SK-N-SH (cell line): ENCODE measurements at regions not wholly inside any gene's neighbourhood (a gene's known extent, or its start where the extent isn't known, plus 50 kb on each side); places are given as distances from the start of the nearest gene placed in this dataset.

ENCODE experiments used
- CTCF ChIA-PET: fragments of 300-600, 350-600 bp; formaldehyde crosslinking; extraction: SDS; loops from one replicate; lab custom pipeline; 2021; lab: Yijun Ruan, JAX
- POLR2A ChIA-PET: fragments of 350-600 bp; sonication (Branson Sonifier 250); formaldehyde crosslinking; extraction: SDS; loops from one replicate; lab custom pipeline; 2020; ENCODE audit warnings: antibody characterized with exemption, inconsistent platforms; lab: Yijun Ruan, JAX
- DNase-seq: peaks from one replicate; pipeline ENCODE4 v3.0.0; 2012
- H2AFZ ChIP-seq: fragments of 200-600 bp; sonication (generic); 2 replicates; pipeline ENCODE4 v1.8.1; 2016; ENCODE audit warnings: antibody characterized with exemption, mild to moderate bottlenecking, low read depth
- H3F3A ChIP-seq: fragments of 200-600 bp; sonication (generic); replicated peaks from 2 replicates; pipeline ENCODE3; 2016; ENCODE audit warnings: antibody characterized with exemption, mild to moderate bottlenecking; ENCODE audit not compliant: insufficient read depth
- H3K27ac ChIP-seq, 2 experiments: fragments of 200-500 bp in 1 of 2; fragments of 200-600 bp in 1 of 2; sonication (Bioruptor generic) in 1 of 2; sonication (generic), shearing (Covaris generic) in 1 of 2; 2 replicates each; pipeline versions ENCODE4 v1.5.1 to v1.6.1; 2014 to 2016; ENCODE audit warnings: low read depth in 2 of 2, inconsistent platforms in 1 of 2, low read length in 1 of 2, mild to moderate bottlenecking in 1 of 2, mixed read lengths in 1 of 2
- H3K27me3 ChIP-seq: fragments of 200-600 bp; sonication (generic), shearing (Covaris generic); 2 replicates; pipeline ENCODE4 v1.6.1; 2016; ENCODE audit warnings: mixed run types; ENCODE audit not compliant: insufficient read depth
- H3K36me3 ChIP-seq, 2 experiments: fragments of 200-500 bp in 1 of 2; fragments of 200-600 bp in 1 of 2; sonication (Bioruptor generic) in 1 of 2; sonication (generic) in 1 of 2; replicated peaks in 1 of 2; 2 replicates each; pipeline versions ENCODE3 to v1.5.1; 2014 to 2016; ENCODE audit warnings: low read length in 1 of 2, mild to moderate bottlenecking in 1 of 2; ENCODE audit not compliant: insufficient read depth in 2 of 2, control insufficient read depth in 1 of 2
- H3K4me1 ChIP-seq, 2 experiments: fragments of 200-500 bp in 1 of 2; fragments of 200-600 bp in 1 of 2; sonication (Bioruptor generic) in 1 of 2; sonication (generic), shearing (Covaris generic) in 1 of 2; 2 replicates each; pipeline versions ENCODE4 v1.5.1 to v1.6.1; 2014 to 2016; ENCODE audit warnings: low read depth in 1 of 2, low read length in 1 of 2, mixed run types in 1 of 2; ENCODE audit not compliant: insufficient read depth in 2 of 2, control insufficient read depth in 1 of 2
- H3K4me2 ChIP-seq: fragments of 200-600 bp; sonication (generic), shearing (Covaris generic); 2 replicates; pipeline ENCODE4 v1.6.1; 2017; ENCODE audit warnings: mixed run types
- H3K4me3 ChIP-seq, 2 experiments: fragments of 200-500 bp in 1 of 2; fragments of 200-600 bp in 1 of 2; sonication (Bioruptor generic) in 1 of 2; sonication (generic), shearing (Covaris generic) in 1 of 2; 2 replicates each; pipeline versions ENCODE4 v1.5.1 to v1.8.1; 2014 to 2016; ENCODE audit warnings: low read depth in 2 of 2, inconsistent platforms in 1 of 2, low read length in 1 of 2, mild to moderate bottlenecking in 1 of 2, mixed read lengths in 1 of 2, moderate library complexity in 1 of 2
- H3K79me2 ChIP-seq: fragments of 200-600 bp; sonication (generic); 2 replicates; pipeline ENCODE4 v1.8.1; 2017; ENCODE audit warnings: mild to moderate bottlenecking; ENCODE audit not compliant: insufficient read depth
- H3K9ac ChIP-seq: fragments of 200-600 bp; sonication (generic); 2 replicates; pipeline ENCODE4 v1.6.1; 2017; ENCODE audit warnings: mixed run types
- H3K9me2 ChIP-seq: fragments of 200-600 bp; sonication (generic); 2 replicates; pipeline ENCODE4 v1.6.1; 2017; ENCODE audit warnings: mixed run types
- H3K9me3 ChIP-seq: fragments of 200-600 bp; sonication (generic); 2 replicates; pipeline ENCODE4 v1.6.1; 2017; ENCODE audit warnings: mixed run types, mild to moderate bottlenecking, moderate library complexity
- H4K20me1 ChIP-seq: fragments of 200-600 bp; sonication (generic); 2 replicates; pipeline ENCODE4 v1.6.1; 2017; ENCODE audit warnings: mild to moderate bottlenecking, mixed run types; ENCODE audit not compliant: insufficient read depth
- CHD2 ChIP-seq: fragments of 150-350 bp; IDR thresholded peaks from 2 replicates; pipeline ENCODE4 v1.6.1; 2018; ENCODE audit warnings: low read length; ENCODE audit not compliant: partially characterized antibody
- ELF1 ChIP-seq: IDR thresholded peaks from 2 replicates; pipeline ENCODE4 v1.4.0; 2012
- EZH2phosphoT487 ChIP-seq: fragments of 200-600 bp; sonication (generic); IDR thresholded peaks from 2 replicates; pipeline ENCODE4 v1.6.1; 2017; ENCODE audit warnings: low read depth, mixed run types, mild to moderate bottlenecking, antibody characterized with exemption, moderate library complexity, borderline replicate concordance
- FOSL2 ChIP-seq: IDR thresholded peaks from 2 replicates; pipeline ENCODE4 v1.4.0; 2012; ENCODE audit warnings: low read depth, mild to moderate bottlenecking, moderate library complexity, borderline replicate concordance
- FOXJ3 ChIP-seq: sonication (generic); formaldehyde crosslinking; IDR thresholded peaks from 2 replicates; pipeline ENCODE4 v1.5.1; 2020; ENCODE audit warnings: mild to moderate bottlenecking, missing genetic modification reagents
- FOXM1 ChIP-seq: IDR thresholded peaks from 2 replicates; pipeline ENCODE4 v1.4.0; 2012; ENCODE audit warnings: low read depth, mild to moderate bottlenecking
- GATA2 ChIP-seq: sonication (generic); formaldehyde crosslinking; IDR thresholded peaks from 2 replicates; pipeline ENCODE4 v1.5.0; 2020; ENCODE audit warnings: mild to moderate bottlenecking, missing genetic modification reagents
- JUND ChIP-seq: IDR thresholded peaks from 2 replicates; pipeline ENCODE4 v1.4.0; 2012
- MEF2A ChIP-seq: IDR thresholded peaks from 2 replicates; pipeline ENCODE4 v1.4.0; 2012; ENCODE audit warnings: low read depth, borderline replicate concordance
- MXI1 ChIP-seq: IDR thresholded peaks from 2 replicates; pipeline ENCODE4 v1.6.1; 2012; ENCODE audit warnings: mild to moderate bottlenecking, low read depth, low read length, improper control_type of control experiment
- POLR2AphosphoS5 ChIP-seq: IDR thresholded peaks from 2 replicates; pipeline ENCODE4 v1.6.1; 2012; ENCODE audit warnings: low read depth, low read length
- RAD21 ChIP-seq: IDR thresholded peaks from 2 replicates; pipeline ENCODE4 v1.6.1; 2012; ENCODE audit warnings: mild to moderate bottlenecking, low read length
- RCOR1 ChIP-seq: fragments of 150-350 bp; IDR thresholded peaks from 2 replicates; pipeline ENCODE4 v1.6.1; 2017; ENCODE audit warnings: antibody characterized with exemption, low read length
- RFX5 ChIP-seq: IDR thresholded peaks from 2 replicates; pipeline ENCODE4 v1.6.1; 2012; ENCODE audit warnings: mild to moderate bottlenecking, improper control_type of control experiment, low read length
- RXRA ChIP-seq: IDR thresholded peaks from 2 replicates; pipeline ENCODE4 v1.4.0; 2012; ENCODE audit warnings: low read depth, mild to moderate bottlenecking, borderline replicate concordance
- SIN3A ChIP-seq: IDR thresholded peaks from 2 replicates; pipeline ENCODE4 v1.6.1; 2012; ENCODE audit warnings: low read depth, mild to moderate bottlenecking, low read length, moderate library complexity, borderline replicate concordance
- TCF12 ChIP-seq: IDR thresholded peaks from 2 replicates; pipeline ENCODE4 v1.4.0; 2012
- TEAD4 ChIP-seq: IDR thresholded peaks from 2 replicates; pipeline ENCODE4 v1.4.0; 2012; ENCODE audit warnings: mild to moderate bottlenecking, borderline replicate concordance; ENCODE audit not compliant: insufficient read depth
- YY1 ChIP-seq: IDR thresholded peaks from 2 replicates; pipeline ENCODE4 v1.4.0; 2012; ENCODE audit warnings: low read depth, mild to moderate bottlenecking
- WGBS: methylation state at CpG from one replicate; pipeline ENCODE4 v1.1.6; 2017; ENCODE audit warnings: low lambda C conversion rate; 5-methylcytosine and 5-hydroxymethylcytosine counted together
- TF ChIP-seq, protein P1 (sequence below): fragments of 150-350 bp; IDR thresholded peaks from 2 replicates; pipeline ENCODE4 v1.6.1; 2016; ENCODE audit warnings: mild to moderate bottlenecking, low read depth, low read length
- TF ChIP-seq, protein P2 (sequence below): IDR thresholded peaks from 2 replicates; pipeline ENCODE4 v1.4.0; 2012; ENCODE audit warnings: low read depth
- TF ChIP-seq, protein P3 (sequence below): fragments of 200-600 bp; sonication (generic); IDR thresholded peaks from 2 replicates; pipeline ENCODE4 v1.6.1; 2017; ENCODE audit warnings: antibody characterized with exemption, mild to moderate bottlenecking, moderate library complexity
- TF ChIP-seq, protein P4 (sequence below): fragments of 150-350 bp; IDR thresholded peaks from 2 replicates; pipeline ENCODE4 v1.6.1; 2017; ENCODE audit warnings: antibody characterized with exemption, low read length, low read depth, borderline replicate concordance
- TF ChIP-seq, protein P5 (sequence below): IDR thresholded peaks from 2 replicates; pipeline ENCODE4 v1.4.0; 2012; ENCODE audit warnings: low read depth, borderline replicate concordance
- TF ChIP-seq, protein P6 (sequence below): IDR thresholded peaks from 2 replicates; pipeline ENCODE4 v1.4.0; 2012; ENCODE audit warnings: low read depth, borderline replicate concordance

DNA sequence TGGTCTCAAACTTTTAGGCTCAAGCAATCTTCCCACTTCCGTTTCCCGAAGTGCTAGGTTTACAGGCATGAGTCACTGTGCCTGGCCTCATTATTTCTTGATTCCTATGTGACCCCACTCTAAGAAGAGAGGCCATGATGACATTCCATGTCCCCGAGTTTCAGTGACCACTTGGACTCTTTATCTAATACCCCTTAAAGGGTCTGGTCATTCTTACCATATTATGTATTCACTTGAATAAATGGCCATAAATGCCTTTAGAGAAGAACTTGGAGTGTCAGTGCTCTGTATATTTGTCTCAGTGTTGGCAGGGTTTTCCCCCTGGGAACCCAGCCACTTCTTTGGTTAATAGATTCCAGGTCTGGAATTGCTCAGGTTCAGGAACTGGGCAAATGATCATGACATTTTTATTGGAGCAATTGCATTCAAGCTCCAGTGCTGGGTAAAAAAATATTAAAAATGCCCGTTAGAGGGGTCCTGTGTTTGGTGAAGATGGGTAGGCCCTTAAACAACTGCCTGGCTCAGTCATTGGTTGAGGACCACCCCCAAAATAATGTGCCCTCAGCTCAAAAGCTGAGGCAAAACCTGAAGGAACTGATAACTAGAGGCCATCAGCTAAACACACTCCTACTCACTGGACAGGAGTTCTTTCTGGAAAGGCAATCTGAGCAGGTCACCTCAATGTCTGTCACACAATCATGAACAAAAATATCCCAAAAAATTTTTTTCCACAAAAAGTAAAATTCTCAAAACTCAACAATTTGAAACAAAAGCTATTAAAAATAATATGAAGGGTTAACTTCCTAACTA, 186.6 kb upstream of the ZNF608 start:
- Histone ChIP-seq H3K27me3 (no peaks in the 10 kb centered on the region), H3K36me3 (no peaks in the 10 kb centered on the region), H4K20me1 (no peaks in the 10 kb centered on the region), H3K79me2 (no peaks in the 10 kb centered on the region), H3K4me2 (no peak overlapping the region), H3K27ac (peak overlapping the region; percentile 50 to 93; a peak in 3 of 4 replicates), H3F3A (peaks cover 12% of the 10 kb centered on the region), H3K4me1 (peaks cover 8 to 9% of the 10 kb centered on the region in 2 experiments; a peak in 2 of 4 replicates), H3K9me3 (no peaks in the 10 kb centered on the region), H3K9ac (no peak overlapping the region), H3K9me2 (no peaks in the 10 kb centered on the region), H3K4me3 (no peak overlapping the region), H2AFZ (peak overlapping the region; percentile 2; the same call in 1 of the 2 replicates)
- ChIA-PET POLR2A (no interaction called here), CTCF (interaction anchor here (0.6 to 0.8 kb wide), 4 partner anchors 12 to 259 kb away, joined by 3 read pairs; no protein-coding TSS in a partner anchor)
- DNase-seq: peak; percentile 53
- WGBS: 7% methylated on average over 4 of the region's 4 CpGs
- TF ChIP-seq YY1 (no peak), RXRA (peak; percentile 66; the same call in 1 of the 2 replicates), GATA2 (CRISPR knock-in tag) (no peak), FOXM1 (peak; percentile 69; the same call in 1 of the 2 replicates), RFX5 (no peak), FOXJ3 (no peak), RCOR1 (peak; percentile 83; the same call in 1 of the 2 replicates), MXI1 (no peak), JUND (peak; percentile 64), FOSL2 (peak; percentile 35), RAD21 (peak; percentile 31; the same call in 1 of the 2 replicates), SIN3A (no peak), EZH2phosphoT487 (no peak), CHD2 (peak; percentile 61), MEF2A (peak; percentile 43; the same call in 1 of the 2 replicates), TEAD4 (peak; percentile 83), ELF1 (peak; percentile 24; the same call in 1 of the 2 replicates), POLR2AphosphoS5 (peak; percentile 77), TCF12 (peak; percentile 99)
- TF ChIP-seq, protein P1, sequence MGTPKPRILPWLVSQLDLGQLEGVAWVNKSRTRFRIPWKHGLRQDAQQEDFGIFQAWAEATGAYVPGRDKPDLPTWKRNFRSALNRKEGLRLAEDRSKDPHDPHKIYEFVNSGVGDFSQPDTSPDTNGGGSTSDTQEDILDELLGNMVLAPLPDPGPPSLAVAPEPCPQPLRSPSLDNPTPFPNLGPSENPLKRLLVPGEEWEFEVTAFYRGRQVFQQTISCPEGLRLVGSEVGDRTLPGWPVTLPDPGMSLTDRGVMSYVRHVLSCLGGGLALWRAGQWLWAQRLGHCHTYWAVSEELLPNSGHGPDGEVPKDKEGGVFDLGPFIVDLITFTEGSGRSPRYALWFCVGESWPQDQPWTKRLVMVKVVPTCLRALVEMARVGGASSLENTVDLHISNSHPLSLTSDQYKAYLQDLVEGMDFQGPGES: no peak
- TF ChIP-seq, protein P2, sequence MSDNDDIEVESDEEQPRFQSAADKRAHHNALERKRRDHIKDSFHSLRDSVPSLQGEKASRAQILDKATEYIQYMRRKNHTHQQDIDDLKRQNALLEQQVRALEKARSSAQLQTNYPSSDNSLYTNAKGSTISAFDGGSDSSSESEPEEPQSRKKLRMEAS: 0 out of 2 replicates have a peak, but pooled peaks have one; percentile 7
- TF ChIP-seq, protein P3, sequence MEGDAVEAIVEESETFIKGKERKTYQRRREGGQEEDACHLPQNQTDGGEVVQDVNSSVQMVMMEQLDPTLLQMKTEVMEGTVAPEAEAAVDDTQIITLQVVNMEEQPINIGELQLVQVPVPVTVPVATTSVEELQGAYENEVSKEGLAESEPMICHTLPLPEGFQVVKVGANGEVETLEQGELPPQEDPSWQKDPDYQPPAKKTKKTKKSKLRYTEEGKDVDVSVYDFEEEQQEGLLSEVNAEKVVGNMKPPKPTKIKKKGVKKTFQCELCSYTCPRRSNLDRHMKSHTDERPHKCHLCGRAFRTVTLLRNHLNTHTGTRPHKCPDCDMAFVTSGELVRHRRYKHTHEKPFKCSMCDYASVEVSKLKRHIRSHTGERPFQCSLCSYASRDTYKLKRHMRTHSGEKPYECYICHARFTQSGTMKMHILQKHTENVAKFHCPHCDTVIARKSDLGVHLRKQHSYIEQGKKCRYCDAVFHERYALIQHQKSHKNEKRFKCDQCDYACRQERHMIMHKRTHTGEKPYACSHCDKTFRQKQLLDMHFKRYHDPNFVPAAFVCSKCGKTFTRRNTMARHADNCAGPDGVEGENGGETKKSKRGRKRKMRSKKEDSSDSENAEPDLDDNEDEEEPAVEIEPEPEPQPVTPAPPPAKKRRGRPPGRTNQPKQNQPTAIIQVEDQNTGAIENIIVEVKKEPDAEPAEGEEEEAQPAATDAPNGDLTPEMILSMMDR: no peak
- TF ChIP-seq, protein P4, sequence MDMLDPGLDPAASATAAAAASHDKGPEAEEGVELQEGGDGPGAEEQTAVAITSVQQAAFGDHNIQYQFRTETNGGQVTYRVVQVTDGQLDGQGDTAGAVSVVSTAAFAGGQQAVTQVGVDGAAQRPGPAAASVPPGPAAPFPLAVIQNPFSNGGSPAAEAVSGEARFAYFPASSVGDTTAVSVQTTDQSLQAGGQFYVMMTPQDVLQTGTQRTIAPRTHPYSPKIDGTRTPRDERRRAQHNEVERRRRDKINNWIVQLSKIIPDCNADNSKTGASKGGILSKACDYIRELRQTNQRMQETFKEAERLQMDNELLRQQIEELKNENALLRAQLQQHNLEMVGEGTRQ: no peak
- TF ChIP-seq, protein P5, sequence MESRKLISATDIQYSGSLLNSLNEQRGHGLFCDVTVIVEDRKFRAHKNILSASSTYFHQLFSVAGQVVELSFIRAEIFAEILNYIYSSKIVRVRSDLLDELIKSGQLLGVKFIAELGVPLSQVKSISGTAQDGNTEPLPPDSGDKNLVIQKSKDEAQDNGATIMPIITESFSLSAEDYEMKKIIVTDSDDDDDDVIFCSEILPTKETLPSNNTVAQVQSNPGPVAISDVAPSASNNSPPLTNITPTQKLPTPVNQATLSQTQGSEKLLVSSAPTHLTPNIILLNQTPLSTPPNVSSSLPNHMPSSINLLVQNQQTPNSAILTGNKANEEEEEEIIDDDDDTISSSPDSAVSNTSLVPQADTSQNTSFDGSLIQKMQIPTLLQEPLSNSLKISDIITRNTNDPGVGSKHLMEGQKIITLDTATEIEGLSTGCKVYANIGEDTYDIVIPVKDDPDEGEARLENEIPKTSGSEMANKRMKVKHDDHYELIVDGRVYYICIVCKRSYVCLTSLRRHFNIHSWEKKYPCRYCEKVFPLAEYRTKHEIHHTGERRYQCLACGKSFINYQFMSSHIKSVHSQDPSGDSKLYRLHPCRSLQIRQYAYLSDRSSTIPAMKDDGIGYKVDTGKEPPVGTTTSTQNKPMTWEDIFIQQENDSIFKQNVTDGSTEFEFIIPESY: 0 out of 2 replicates have a peak, but pooled peaks have one; percentile 29
- TF ChIP-seq, protein P6, sequence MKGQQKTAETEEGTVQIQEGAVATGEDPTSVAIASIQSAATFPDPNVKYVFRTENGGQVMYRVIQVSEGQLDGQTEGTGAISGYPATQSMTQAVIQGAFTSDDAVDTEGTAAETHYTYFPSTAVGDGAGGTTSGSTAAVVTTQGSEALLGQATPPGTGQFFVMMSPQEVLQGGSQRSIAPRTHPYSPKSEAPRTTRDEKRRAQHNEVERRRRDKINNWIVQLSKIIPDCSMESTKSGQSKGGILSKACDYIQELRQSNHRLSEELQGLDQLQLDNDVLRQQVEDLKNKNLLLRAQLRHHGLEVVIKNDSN: no peak
